ENCODE measurements at regions not wholly inside any gene's neighbourhood (a gene's known extent, or its start where the extent isn't known, plus 50 kb on each side); places are given as distances from the start of the nearest gene placed in this dataset.

GRCh38 chr16:62254372-62254771 is 218.1 kb upstream of the CDH8 start:
- no peak for ATAC-seq (ENCODE audit: insufficient number of reproducible peaks, low FRiP score, low read depth)
- H3K4me3 ChIP-seq: no peak overlapping the region
- DNase-seq (ENCODE audit: low spot score): no peak
- no peak for TF ChIP-seq CTCF (IDR thresholded peaks at IDR 0.05)
- H3K36me3 ChIP-seq: no peaks in the 10 kb centered on the region
- H3K27ac ChIP-seq: no peak overlapping the region
- H3K9me3 ChIP-seq: no peaks in the 10 kb centered on the region
- H3K4me1 ChIP-seq (ENCODE audit: control insufficient read depth in 1 of 2, low read depth in 2 of 2): no peaks in the 10 kb centered on the region
- no peaks in the 10 kb centered on the region for H3K27me3 ChIP-seq (replicated peaks; ENCODE audit: insufficient read depth)

GRCh38 chr16:62253966-62254365 is 217.7 kb upstream of the CDH8 start:
- TF ChIP-seq CTCF (IDR thresholded peaks at IDR 0.05): no peak
- ATAC-seq (ENCODE audit: insufficient number of reproducible peaks, low FRiP score, low read depth) (no peak), DNase-seq (ENCODE audit: low spot score) (no peak)
- H3K27me3 ChIP-seq (replicated peaks; ENCODE audit: insufficient read depth): no peaks in the 10 kb centered on the region
- H3K4me3 ChIP-seq: no peak overlapping the region
- H3K27ac ChIP-seq: no peak overlapping the region
- H3K36me3 ChIP-seq: no peaks in the 10 kb centered on the region
- no peaks in the 10 kb centered on the region for H3K9me3 ChIP-seq
- H3K4me1 ChIP-seq (ENCODE audit: control insufficient read depth in 1 of 2, low read depth in 2 of 2): no peaks in the 10 kb centered on the region

GRCh38 chr16:62249069-62249468 is 212.8 kb upstream of the CDH8 start:
- DNase-seq (ENCODE audit: low spot score) (no peak), ATAC-seq (ENCODE audit: insufficient number of reproducible peaks, low FRiP score, low read depth) (no peak)
- H3K9me3 ChIP-seq: no peaks in the 10 kb centered on the region
- no peaks in the 10 kb centered on the region for H3K4me1 ChIP-seq (ENCODE audit: control insufficient read depth in 1 of 2, low read depth in 2 of 2)
- no peaks in the 10 kb centered on the region for H3K27me3 ChIP-seq (replicated peaks; ENCODE audit: insufficient read depth)
- H3K36me3 ChIP-seq: no peaks in the 10 kb centered on the region
- no peak overlapping the region for H3K27ac ChIP-seq
- TF ChIP-seq CTCF (IDR thresholded peaks at IDR 0.05): no peak
- H3K4me3 ChIP-seq: no peak overlapping the region

GRCh38 chr16:62240722-62241121 is 204.5 kb upstream of the CDH8 start:
- Histone ChIP-seq H3K27ac (no peak overlapping the region), H3K4me3 (no peak overlapping the region), H3K9me3 (no peaks in the 10 kb centered on the region), H3K36me3 (no peaks in the 10 kb centered on the region), H3K27me3 (replicated peaks; ENCODE audit: insufficient read depth) (no peaks in the 10 kb centered on the region), H3K4me1 (ENCODE audit: control insufficient read depth in 1 of 2, low read depth in 2 of 2) (no peaks in the 10 kb centered on the region)
- DNase-seq (ENCODE audit: low spot score): no peak
- ATAC-seq (ENCODE audit: insufficient number of reproducible peaks, low FRiP score, low read depth): no peak
- TF ChIP-seq CTCF (IDR thresholded peaks at IDR 0.05): no peak

GRCh38 chr16:62225675-62226074 is 189.4 kb upstream of the CDH8 start:
- no peaks in the 10 kb centered on the region for H3K27me3 ChIP-seq (replicated peaks; ENCODE audit: insufficient read depth)
- no peak overlapping the region for H3K27ac ChIP-seq
- H3K9me3 ChIP-seq: no peaks in the 10 kb centered on the region
- TF ChIP-seq CTCF (IDR thresholded peaks at IDR 0.05): no peak
- ATAC-seq (ENCODE audit: insufficient number of reproducible peaks, low FRiP score, low read depth): no peak
- DNase-seq (ENCODE audit: low spot score): no peak
- no peak overlapping the region for H3K4me3 ChIP-seq
- H3K4me1 ChIP-seq (ENCODE audit: control insufficient read depth in 1 of 2, low read depth in 2 of 2): no peaks in the 10 kb centered on the region
- H3K36me3 ChIP-seq: no peaks in the 10 kb centered on the region
